KOPT-K1 (cell line): ENCODE measurements at regions not wholly inside any gene's neighbourhood (a gene's known extent, or its start where the extent isn't known, plus 50 kb on each side); places are given as distances from the start of the nearest gene placed in this dataset.

ENCODE experiments used
- H3K27ac ChIP-seq: fragments of 200-600 bp; sonication (generic); 2 replicates; pipeline ENCODE4 v1.5.1; 2016; ENCODE audit warnings: antibody characterized with exemption, mild to moderate bottlenecking, low read depth, low read length; ENCODE audit not compliant: poor library complexity, severe bottlenecking
- H3K36me3 ChIP-seq: fragments of 200-600 bp; sonication (generic); 2 replicates; pipeline ENCODE4 v1.5.1; 2017; ENCODE audit warnings: antibody characterized with exemption, mild to moderate bottlenecking, low read length, moderate library complexity; ENCODE audit not compliant: insufficient read depth
- H3K9me3 ChIP-seq: fragments of 200-600 bp; sonication (generic); 2 replicates; pipeline ENCODE4 v1.5.1; 2017; ENCODE audit warnings: antibody characterized with exemption, low read length, mild to moderate bottlenecking; ENCODE audit not compliant: insufficient read depth, poor library complexity, severe bottlenecking

- no peaks in the 10 kb centered on the region for H3K36me3 ChIP-seq
- no peak overlapping the region for H3K27ac ChIP-seq
- H3K9me3 ChIP-seq = no peaks in the 10 kb centered on the region
Observed at GRCh38 chr5:61617995-61618525, 286.0 kb downstream of the ZSWIM6 start.

GRCh38 chr5:61618577-61618976 is 286.5 kb downstream of the ZSWIM6 start:
- Histone ChIP-seq H3K27ac (no peak overlapping the region), H3K36me3 (no peaks in the 10 kb centered on the region), H3K9me3 (no peaks in the 10 kb centered on the region)

GRCh38 chr5:61619289-61619688 is 287.2 kb downstream of the ZSWIM6 start:
- H3K27ac ChIP-seq = no peak overlapping the region
- no peaks in the 10 kb centered on the region for H3K9me3 ChIP-seq
- H3K36me3 ChIP-seq = no peaks in the 10 kb centered on the region

GRCh38 chr5:61619777-61620518 is 287.9 kb downstream of the ZSWIM6 start:
- Histone ChIP-seq H3K27ac (no peak overlapping the region), H3K36me3 (no peaks in the 10 kb centered on the region), H3K9me3 (no peaks in the 10 kb centered on the region)

- no peaks in the 10 kb centered on the region for H3K36me3 ChIP-seq
- no peak overlapping the region for H3K27ac ChIP-seq
- no peaks in the 10 kb centered on the region for H3K9me3 ChIP-seq
Observed at GRCh38 chr5:61620699-61621182, 288.7 kb downstream of the ZSWIM6 start.

GRCh38 chr5:61621202-61621650 is 289.2 kb downstream of the ZSWIM6 start:
- Histone ChIP-seq H3K9me3 (no peaks in the 10 kb centered on the region), H3K27ac (no peak overlapping the region), H3K36me3 (no peaks in the 10 kb centered on the region)

- Histone ChIP-seq H3K9me3 (no peaks in the 10 kb centered on the region), H3K27ac (no peak overlapping the region), H3K36me3 (no peaks in the 10 kb centered on the region)
Observed at GRCh38 chr5:61622156-61622555, 290.1 kb downstream of the ZSWIM6 start.

- H3K9me3 ChIP-seq = no peaks in the 10 kb centered on the region
- H3K27ac ChIP-seq = no peak overlapping the region
- H3K36me3 ChIP-seq = no peaks in the 10 kb centered on the region
Observed at GRCh38 chr5:61623401-61624069, 291.5 kb downstream of the ZSWIM6 start.

GRCh38 chr5:61624553-61625136 is 292.6 kb downstream of the ZSWIM6 start:
- Histone ChIP-seq H3K9me3 (no peaks in the 10 kb centered on the region), H3K36me3 (no peaks in the 10 kb centered on the region), H3K27ac (no peak overlapping the region)

GRCh38 chr5:61625137-61625561 is 293.1 kb downstream of the ZSWIM6 start:
- H3K27ac ChIP-seq = no peak overlapping the region
- no peaks in the 10 kb centered on the region for H3K9me3 ChIP-seq
- H3K36me3 ChIP-seq = no peaks in the 10 kb centered on the region

- Histone ChIP-seq H3K27ac (no peak overlapping the region), H3K36me3 (no peaks in the 10 kb centered on the region), H3K9me3 (no peaks in the 10 kb centered on the region)
Observed at GRCh38 chr5:61625681-61626621, 293.9 kb downstream of the ZSWIM6 start.

GRCh38 chr5:61626639-61627282 is 294.7 kb downstream of the ZSWIM6 start:
- Histone ChIP-seq H3K27ac (no peak overlapping the region), H3K36me3 (no peaks in the 10 kb centered on the region)

GRCh38 chr5:61627531-61627930 is 295.5 kb downstream of the ZSWIM6 start:
- Histone ChIP-seq H3K36me3 (no peaks in the 10 kb centered on the region), H3K27ac (no peak overlapping the region), H3K9me3 (no peaks in the 10 kb centered on the region)

More at GRCh38 chr5:61626639-61627282, 294.7 kb downstream of the ZSWIM6 start:
- no peaks in the 10 kb centered on the region for H3K9me3 ChIP-seq

- Histone ChIP-seq H3K36me3 (no peaks in the 10 kb centered on the region), H3K27ac (no peak overlapping the region), H3K9me3 (no peaks in the 10 kb centered on the region)
Observed at GRCh38 chr5:61630908-61631307, 298.9 kb downstream of the ZSWIM6 start.
